ENCODE measurements at regions not wholly inside any gene's neighbourhood (a gene's known extent, or its start where the extent isn't known, plus 50 kb on each side); places are given as distances from the start of the nearest gene placed in this dataset.
A peak's percentile ranks its signal among the peaks of the same experiment; 100 is the strongest.

DNA sequence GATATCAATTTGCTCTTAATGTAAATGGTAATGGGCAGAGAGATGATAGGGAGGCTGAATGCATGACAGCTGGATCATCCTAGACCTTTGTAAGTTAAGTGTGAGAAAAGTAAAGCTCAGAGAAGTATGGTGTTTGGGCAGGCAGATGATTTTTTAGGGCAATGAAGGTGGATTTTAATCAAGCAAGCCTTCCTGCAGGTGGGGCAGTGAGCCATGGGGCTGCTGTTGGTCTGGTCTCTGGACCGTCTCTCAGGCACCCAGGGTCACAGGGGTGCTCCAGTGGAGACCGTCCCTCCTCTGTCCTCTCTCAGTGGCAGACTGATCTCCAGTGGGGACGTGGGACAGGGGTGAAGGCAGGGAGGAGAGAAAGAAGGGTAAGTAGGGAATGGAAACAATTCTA is 69.8 kb upstream of the STK17B start:
- TF ChIP-seq, protein P1, sequence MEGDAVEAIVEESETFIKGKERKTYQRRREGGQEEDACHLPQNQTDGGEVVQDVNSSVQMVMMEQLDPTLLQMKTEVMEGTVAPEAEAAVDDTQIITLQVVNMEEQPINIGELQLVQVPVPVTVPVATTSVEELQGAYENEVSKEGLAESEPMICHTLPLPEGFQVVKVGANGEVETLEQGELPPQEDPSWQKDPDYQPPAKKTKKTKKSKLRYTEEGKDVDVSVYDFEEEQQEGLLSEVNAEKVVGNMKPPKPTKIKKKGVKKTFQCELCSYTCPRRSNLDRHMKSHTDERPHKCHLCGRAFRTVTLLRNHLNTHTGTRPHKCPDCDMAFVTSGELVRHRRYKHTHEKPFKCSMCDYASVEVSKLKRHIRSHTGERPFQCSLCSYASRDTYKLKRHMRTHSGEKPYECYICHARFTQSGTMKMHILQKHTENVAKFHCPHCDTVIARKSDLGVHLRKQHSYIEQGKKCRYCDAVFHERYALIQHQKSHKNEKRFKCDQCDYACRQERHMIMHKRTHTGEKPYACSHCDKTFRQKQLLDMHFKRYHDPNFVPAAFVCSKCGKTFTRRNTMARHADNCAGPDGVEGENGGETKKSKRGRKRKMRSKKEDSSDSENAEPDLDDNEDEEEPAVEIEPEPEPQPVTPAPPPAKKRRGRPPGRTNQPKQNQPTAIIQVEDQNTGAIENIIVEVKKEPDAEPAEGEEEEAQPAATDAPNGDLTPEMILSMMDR (IDR thresholded peaks at IDR 0.05), result no peak

DNA sequence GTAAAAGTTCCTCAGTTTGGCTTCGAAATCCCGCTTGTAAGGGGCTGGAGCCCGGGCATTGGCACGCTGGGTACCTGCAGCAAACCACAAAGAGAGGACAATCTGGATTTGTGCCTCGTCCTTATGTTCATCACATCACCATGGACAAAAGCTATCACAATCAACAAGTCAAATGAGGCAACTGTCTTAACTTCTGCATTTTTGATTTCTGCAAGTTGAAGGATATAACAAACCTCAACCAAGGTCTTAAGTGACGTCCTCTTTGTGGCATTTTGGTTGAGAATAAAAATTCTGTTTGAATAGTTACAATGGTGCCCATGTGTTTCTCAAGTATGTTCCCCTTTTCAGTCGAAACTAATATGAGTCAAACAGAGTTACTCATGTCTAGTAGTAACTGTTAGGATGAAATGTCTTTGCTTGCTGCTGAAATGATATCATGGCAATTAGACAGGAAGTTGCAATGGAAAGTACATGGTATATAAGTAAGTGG is 70.8 kb upstream of the STK17B start:
- H3K27ac ChIP-seq, result peak overlapping the region in 6 of 10 donors; percentile 9 to 89 (median 70)
- no peaks in the 10 kb centered on the region for H3K9me3 ChIP-seq
- DNase-seq (no peak), ATAC-seq (peak; percentile 22 to 78 (median 54))
- H3K36me3 ChIP-seq, result peaks cover 0 to 66% (median 4%) of the 10 kb centered on the region in 9 donors
- no peaks in the 10 kb centered on the region for H3K27me3 ChIP-seq
- 83 to 84% methylated on average over 7 of the region's 7 CpGs for WGBS, 2 donors
- peaks cover 4 to 67% (median 20%) of the 10 kb centered on the region in 9 donors for H3K4me1 ChIP-seq
- TF ChIP-seq, protein P1 (IDR thresholded peaks at IDR 0.05), result no peak
- H3K4me3 ChIP-seq, result no peak overlapping the region
- intact Hi-C loops (cut with DNase I), result no loop called here

More for the DNA sequence above, 69.8 kb upstream of the STK17B start:
- intact Hi-C loops (cut with DNase I), result loop anchor here in 1 of 10 donors (2.0 kb wide), 1 partner anchor 70 kb away; the partner anchor contains the start of gene STK17B
- DNase-seq (no peak), ATAC-seq (no peak)
- H3K27ac ChIP-seq, result peak overlapping the region in 5 of 10 donors; percentile 2 to 89 (median 76)
- no peaks in the 10 kb centered on the region for H3K27me3 ChIP-seq
- H3K36me3 ChIP-seq, result peaks cover 0 to 75% (median 4%) of the 10 kb centered on the region in 9 donors
- H3K4me1 ChIP-seq, result peaks cover 4 to 71% (median 17%) of the 10 kb centered on the region in 9 donors
- 91 to 92% methylated on average over 3 of the region's 3 CpGs for WGBS, 2 donors
- H3K9me3 ChIP-seq, result no peaks in the 10 kb centered on the region
- no peak overlapping the region for H3K4me3 ChIP-seq

DNA sequence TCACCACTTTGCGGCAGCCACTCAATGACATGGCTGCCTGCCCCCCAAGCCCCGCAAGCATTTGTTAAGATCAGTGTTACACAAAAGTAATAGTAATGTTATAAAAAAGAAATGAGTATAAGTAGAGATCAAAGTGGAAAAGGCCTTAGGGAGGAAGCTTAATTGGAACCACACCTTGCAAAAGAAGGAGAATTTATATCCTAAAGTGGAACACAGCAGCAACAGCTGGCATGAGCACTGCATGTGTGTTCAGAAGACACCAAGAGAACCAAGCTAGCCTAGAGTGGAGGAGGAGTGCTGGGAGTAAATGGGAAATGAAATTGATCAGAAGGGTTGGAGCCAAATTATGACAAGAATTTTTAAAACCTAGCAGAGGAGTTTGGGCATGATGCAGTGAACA is 73.1 kb upstream of the STK17B start:
- Histone ChIP-seq H3K27me3 (no peaks in the 10 kb centered on the region), H3K4me3 (no peak overlapping the region), H3K36me3 (peaks cover 0 to 51% (median 0%) of the 10 kb centered on the region in 9 donors), H3K9me3 (no peaks in the 10 kb centered on the region), H3K27ac (no peak overlapping the region), H3K4me1 (peaks cover 0 to 66% (median 16%) of the 10 kb centered on the region in 9 donors)
- TF ChIP-seq, protein P1 (IDR thresholded peaks at IDR 0.05), result no peak
- ATAC-seq, result no peak
- intact Hi-C loops (cut with DNase I), result no loop called here
- no peak for DNase-seq
- WGBS, 2 donors, result 100% methylated on average over 2 of the region's 2 CpGs

DNA sequence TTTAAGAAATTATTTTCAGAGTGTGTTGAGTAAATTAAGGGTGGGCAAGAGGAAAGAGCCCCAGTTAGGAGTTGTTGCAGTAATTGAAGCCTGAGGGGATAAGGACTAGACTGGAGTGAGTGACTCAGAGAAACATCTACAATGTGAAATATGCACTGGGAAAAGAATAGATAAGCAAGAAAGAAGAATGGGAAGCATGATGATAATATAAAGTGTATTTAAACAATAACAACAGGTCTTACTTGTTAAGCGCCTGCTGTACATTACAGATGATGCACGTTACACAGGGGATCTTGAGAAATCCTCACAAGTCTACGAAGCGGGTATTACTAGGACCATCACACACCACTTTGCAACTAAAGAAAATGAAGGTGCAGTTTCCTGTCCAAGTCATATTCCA is 73.6 kb upstream of the STK17B start:
- Histone ChIP-seq H3K36me3 (peaks cover 0 to 51% (median 0%) of the 10 kb centered on the region in 9 donors), H3K9me3 (no peaks in the 10 kb centered on the region), H3K27ac (no peak overlapping the region), H3K4me1 (peaks cover 0 to 66% (median 12%) of the 10 kb centered on the region in 9 donors), H3K4me3 (no peak overlapping the region), H3K27me3 (no peaks in the 10 kb centered on the region)
- DNase-seq, result no peak
- ATAC-seq, result no peak
- TF ChIP-seq, protein P1 (IDR thresholded peaks at IDR 0.05), result no peak
- intact Hi-C loops (cut with DNase I), result no loop called here
- WGBS, 2 donors, result 98% methylated on average over 4 of the region's 4 CpGs
